ENCODE measurements at regions not wholly inside any gene's neighbourhood (a gene's known extent, or its start where the extent isn't known, plus 50 kb on each side); places are given as distances from the start of the nearest gene placed in this dataset.

GRCh38 chr17:6323626-6324356 lies 111.1 kb downstream of the AIPL1 start:
- DNase-seq, result no peak

- DNase-seq, result no peak
Measured at GRCh38 chr17:6322316-6322715, 112.6 kb downstream of the AIPL1 start.

- DNase-seq, result no peak
Measured at GRCh38 chr17:6314311-6314710, 120.6 kb downstream of the AIPL1 start.

- no peak for DNase-seq
Measured at GRCh38 chr17:6313835-6314234, 121.1 kb downstream of the AIPL1 start.

- DNase-seq, result no peak
Measured at GRCh38 chr17:6306820-6307219, 128.1 kb downstream of the AIPL1 start.

- DNase-seq, result peak; percentile 33
Measured at GRCh38 chr17:6305613-6306360, 129.1 kb downstream of the AIPL1 start.

- DNase-seq, result no peak
Measured at GRCh38 chr17:6304894-6305612, 129.9 kb downstream of the AIPL1 start.

GRCh38 chr17:6303664-6304063 lies 131.3 kb downstream of the AIPL1 start:
- DNase-seq, result no peak

GRCh38 chr17:6299275-6299674 lies 135.6 kb downstream of the AIPL1 start:
- DNase-seq, result no peak

GRCh38 chr17:6297960-6298359 lies 137.0 kb downstream of the AIPL1 start:
- no peak for DNase-seq

- DNase-seq, result no peak
Measured at GRCh38 chr17:6297119-6297518, 137.8 kb downstream of the AIPL1 start.

- DNase-seq, result no peak
Measured at GRCh38 chr17:6290488-6291196, 144.3 kb downstream of the AIPL1 start.

GRCh38 chr17:6286233-6286632 lies 148.7 kb downstream of the AIPL1 start:
- DNase-seq, result no peak

GRCh38 chr17:6285486-6285885 lies 149.4 kb downstream of the AIPL1 start:
- DNase-seq, result no peak

- no peak for DNase-seq
Measured at GRCh38 chr17:6279659-6280058, 155.3 kb downstream of the AIPL1 start.

GRCh38 chr17:6278376-6278775 lies 156.5 kb downstream of the AIPL1 start:
- DNase-seq, result no peak

- no peak for DNase-seq
Measured at GRCh38 chr17:6276711-6277110, 158.2 kb downstream of the AIPL1 start.

- no peak for DNase-seq
Measured at GRCh38 chr17:6274310-6274709, 160.6 kb downstream of the AIPL1 start.

GRCh38 chr17:6269478-6269877 lies 165.4 kb downstream of the AIPL1 start:
- DNase-seq, result no peak

- no peak for DNase-seq
Measured at GRCh38 chr17:6261466-6261865, 173.5 kb downstream of the AIPL1 start.

GRCh38 chr17:6259899-6260298 lies 175.0 kb downstream of the AIPL1 start:
- DNase-seq, result no peak

- no peak for DNase-seq
Measured at GRCh38 chr17:6257336-6257735, 177.6 kb downstream of the AIPL1 start.

GRCh38 chr17:6255322-6255721 lies 179.6 kb downstream of the AIPL1 start:
- no peak for DNase-seq

All from NCI-H1694 (cell line).